GM23338 (cell line): ENCODE measurements at regions not wholly inside any gene's neighbourhood (a gene's known extent, or its start where the extent isn't known, plus 50 kb on each side); places are given as distances from the start of the nearest gene placed in this dataset.
A peak's percentile ranks its signal among the peaks of the same experiment; 100 is the strongest.

Source experiments
- ATAC-seq: fragments of 200-7000 bp; cut with Tn5 transposase; 3 replicates; pipeline ENCODE4 v1.9.1; 2020
- DNase-seq: peaks from one replicate; pipeline ENCODE4 v3.0.0-alpha.2; 2015; ENCODE audit warnings: low spot score
- H2AFZ ChIP-seq: fragments of 200-600 bp; sonication (generic); 2 replicates; pipeline ENCODE4 v1.8.0; 2016; ENCODE audit warnings: antibody characterized with exemption, mild to moderate bottlenecking, moderate library complexity
- H3F3A ChIP-seq: fragments of 200-600 bp; sonication (generic); replicated peaks from 2 replicates; pipeline ENCODE4 v1.8.0; 2017; ENCODE audit warnings: antibody characterized with exemption, mixed run types, low read depth
- H3K27ac ChIP-seq: fragments of 200-600 bp; sonication (generic); 2 replicates; pipeline ENCODE4 v1.6.1; 2016; ENCODE audit warnings: low read depth
- H3K27me3 ChIP-seq: fragments of 200-600 bp; sonication (generic); 2 replicates; pipeline ENCODE4 v1.8.0; 2016; ENCODE audit warnings: mild to moderate bottlenecking, mixed run types, moderate library complexity; ENCODE audit not compliant: insufficient read depth
- H3K36me3 ChIP-seq: fragments of 200-600 bp; sonication (generic); 2 replicates; pipeline ENCODE4 v1.8.0; 2016; ENCODE audit warnings: mild to moderate bottlenecking; ENCODE audit not compliant: insufficient read depth
- H3K4me1 ChIP-seq: fragments of 200-600 bp; sonication (generic); 2 replicates; pipeline ENCODE4 v1.8.0; 2016; ENCODE audit warnings: mild to moderate bottlenecking, moderate library complexity; ENCODE audit not compliant: insufficient read depth
- H3K4me2 ChIP-seq: fragments of 200-600 bp; sonication (generic); 2 replicates; pipeline ENCODE4 v1.7.1; 2017; ENCODE audit warnings: mixed run types
- H3K4me3 ChIP-seq: fragments of 200-600 bp; sonication (generic); 2 replicates; pipeline ENCODE4 v1.6.1; 2016; ENCODE audit warnings: mixed run types
- H3K79me2 ChIP-seq: fragments of 200-600 bp; sonication (generic); replicated peaks from 2 replicates; pipeline ENCODE4 v1.8.0; 2017; ENCODE audit warnings: mild to moderate bottlenecking; ENCODE audit not compliant: insufficient read depth
- H3K9me2 ChIP-seq: fragments of 200-600 bp; sonication (generic); 2 replicates; pipeline ENCODE4 v1.8.0; 2017; ENCODE audit not compliant: insufficient read depth
- H4K20me1 ChIP-seq: fragments of 200-600 bp; sonication (generic); replicated peaks from 2 replicates; pipeline ENCODE4 v1.8.0; 2017; ENCODE audit warnings: mild to moderate bottlenecking; ENCODE audit not compliant: insufficient read depth
- H3K27ac Mint-ChIP-seq: 2 replicates; pipeline ENCODE4 v1.8.0; 2020; ENCODE audit warnings: inconsistent platforms, mild to moderate bottlenecking, moderate library complexity, mixed read lengths
- H3K27me3 Mint-ChIP-seq: 3 replicates; pipeline ENCODE4 v1.8.0; 2022; ENCODE audit warnings: low read depth, mild to moderate bottlenecking, moderate library complexity, mixed read lengths, inconsistent platforms; ENCODE audit not compliant: insufficient read depth, poor library complexity
- H3K36me3 Mint-ChIP-seq: 3 replicates; pipeline ENCODE4 v1.8.0; 2021; ENCODE audit warnings: low read depth, mild to moderate bottlenecking, inconsistent platforms, moderate library complexity, mixed read lengths
- H3K4me1 Mint-ChIP-seq: 3 replicates; pipeline ENCODE4 v1.8.0; 2020; ENCODE audit warnings: mild to moderate bottlenecking, inconsistent platforms, mixed read lengths
- H3K4me3 Mint-ChIP-seq: 3 replicates; pipeline ENCODE4 v1.8.0; 2021; ENCODE audit warnings: moderate library complexity, mild to moderate bottlenecking, inconsistent platforms, mixed read lengths
- H3K9me3 Mint-ChIP-seq: 3 replicates; pipeline ENCODE4 v1.8.0; 2020; ENCODE audit warnings: moderate library complexity, mild to moderate bottlenecking, inconsistent platforms, mixed read lengths
- CREB1 ChIP-seq: fragments of 250-450 bp; sonication (Bioruptor Pico); IDR thresholded peaks from 2 replicates; pipeline ENCODE4 v1.5.0; 2020; ENCODE audit warnings: low read depth, mild to moderate bottlenecking, moderate library complexity
- EZH2 ChIP-seq: fragments of 200-600 bp; sonication (generic); IDR thresholded peaks from one replicate; pipeline ENCODE4 v1.8.0; 2017; ENCODE audit warnings: antibody characterized with exemption, mild to moderate bottlenecking, low read depth; ENCODE audit not compliant: unreplicated experiment
- EZH2phosphoT487 ChIP-seq: fragments of 200-600 bp; sonication (generic); IDR thresholded peaks from one replicate; pipeline ENCODE4 v1.8.1; 2018; ENCODE audit warnings: antibody characterized with exemption; ENCODE audit not compliant: unreplicated experiment
- NANOG ChIP-seq: IDR thresholded peaks from 2 replicates; pipeline ENCODE4 v1.6.1; 2016; ENCODE audit warnings: antibody characterized with exemption, borderline replicate concordance
- POLR2AphosphoS5 ChIP-seq: IDR thresholded peaks from 2 replicates; pipeline ENCODE4 v1.6.1; 2016; ENCODE audit warnings: antibody characterized with exemption, low read depth
- STAT1 ChIP-seq: IDR thresholded peaks from one replicate; pipeline ENCODE4 v1.6.1; 2016; ENCODE audit warnings: antibody characterized with exemption; ENCODE audit not compliant: unreplicated experiment
- ZNF114 ChIP-seq: fragments of 250-450 bp; sonication (Bioruptor Pico); IDR thresholded peaks from 2 replicates; pipeline ENCODE4 v1.5.0; 2020; ENCODE audit warnings: mild to moderate bottlenecking, moderate library complexity
- ZNF331 ChIP-seq: fragments of 250-450 bp; sonication (Bioruptor Pico); IDR thresholded peaks from 2 replicates; pipeline ENCODE4 v1.5.0; 2020; ENCODE audit warnings: low read depth, mild to moderate bottlenecking, moderate library complexity
- TF ChIP-seq, protein P1 (sequence below): IDR thresholded peaks from one replicate; pipeline ENCODE4 v1.6.1; 2018; ENCODE audit warnings: antibody characterized with exemption; ENCODE audit not compliant: unreplicated experiment
- TF ChIP-seq, protein P2 (sequence below): fragments of 250-450 bp; sonication (Bioruptor Pico); IDR thresholded peaks from 2 replicates; pipeline ENCODE4 v1.5.0; 2020; ENCODE audit warnings: mild to moderate bottlenecking, moderate library complexity
- TF ChIP-seq, protein P3 (sequence below): IDR thresholded peaks from 2 replicates; pipeline ENCODE4 v1.6.1; 2016; ENCODE audit warnings: antibody characterized with exemption

DNA sequence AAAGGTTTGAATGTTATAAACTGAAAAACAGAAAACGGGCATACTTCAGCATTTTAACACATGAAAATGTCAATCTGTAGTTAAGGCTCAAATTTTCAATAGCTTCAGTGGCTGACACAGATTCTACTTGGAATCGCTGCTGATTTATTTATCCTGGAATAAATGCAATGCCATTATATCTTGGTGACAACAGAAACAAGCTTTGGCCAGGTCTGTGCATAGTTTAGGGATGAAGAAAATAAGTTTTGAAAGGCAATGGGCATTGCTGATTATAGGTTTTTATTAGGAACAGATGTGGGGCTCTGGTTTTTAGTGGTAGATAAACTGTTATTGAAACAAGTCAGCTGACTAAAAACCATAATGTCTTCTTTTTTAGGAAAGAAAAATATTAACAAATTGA, 96.8 kb upstream of the SOX4 start:
- no peak overlapping the region for H3K27ac ChIP-seq
- Mint-ChIP-seq H3K4me1 (no peaks in the 10 kb centered on the region), H3K27me3 (peaks cover 10% of the 10 kb centered on the region), H3K36me3 (no peaks in the 10 kb centered on the region), H3K27ac (no peak overlapping the region), H3K9me3 (peaks cover 3% of the 10 kb centered on the region; the same call in 1 of the 3 replicates), H3K4me3 (no peak overlapping the region)
- no peak overlapping the region for H3K4me2 ChIP-seq
- H3K36me3 ChIP-seq = no peaks in the 10 kb centered on the region
- H3K4me3 ChIP-seq = no peak overlapping the region
- TF ChIP-seq NANOG = no peak
- TF ChIP-seq EZH2phosphoT487 = no peak
- TF ChIP-seq CREB1 (CRISPR knock-in tag) = no peak
- TF ChIP-seq ZNF331 (CRISPR knock-in tag) = no peak
- H3K27me3 ChIP-seq = no peaks in the 10 kb centered on the region
- H3K9me2 ChIP-seq = no peaks in the 10 kb centered on the region
- H2AFZ ChIP-seq = 0 out of 2 replicates have a peak overlapping the region, but pooled peaks have one; percentile 38
- H3F3A ChIP-seq = no peaks in the 10 kb centered on the region
- DNase-seq (no peak), ATAC-seq (no peak)
- no peaks in the 10 kb centered on the region for H3K4me1 ChIP-seq
- H4K20me1 ChIP-seq = no peaks in the 10 kb centered on the region
- no peaks in the 10 kb centered on the region for H3K79me2 ChIP-seq

- Mint-ChIP-seq H3K36me3 (no peaks in the 10 kb centered on the region), H3K9me3 (no peaks in the 10 kb centered on the region), H3K27me3 (peaks cover 3% of the 10 kb centered on the region), H3K4me1 (no peaks in the 10 kb centered on the region), H3K27ac (no peak overlapping the region), H3K4me3 (no peak overlapping the region)
- no peaks in the 10 kb centered on the region for H3K36me3 ChIP-seq
- no peak for DNase-seq
- no peaks in the 10 kb centered on the region for H3K79me2 ChIP-seq
- H3K4me1 ChIP-seq = no peaks in the 10 kb centered on the region
- H3F3A ChIP-seq = no peaks in the 10 kb centered on the region
- H3K9me2 ChIP-seq = no peaks in the 10 kb centered on the region
- peak overlapping the region; percentile 38; the same call in 1 of the 2 replicates for H2AFZ ChIP-seq
- no peak overlapping the region for H3K4me2 ChIP-seq
- no peaks in the 10 kb centered on the region for H3K27me3 ChIP-seq
- no peak overlapping the region for H3K4me3 ChIP-seq
- H4K20me1 ChIP-seq = no peaks in the 10 kb centered on the region
- no peak overlapping the region for H3K27ac ChIP-seq
- ATAC-seq = no peak
- TF ChIP-seq, protein P1, sequence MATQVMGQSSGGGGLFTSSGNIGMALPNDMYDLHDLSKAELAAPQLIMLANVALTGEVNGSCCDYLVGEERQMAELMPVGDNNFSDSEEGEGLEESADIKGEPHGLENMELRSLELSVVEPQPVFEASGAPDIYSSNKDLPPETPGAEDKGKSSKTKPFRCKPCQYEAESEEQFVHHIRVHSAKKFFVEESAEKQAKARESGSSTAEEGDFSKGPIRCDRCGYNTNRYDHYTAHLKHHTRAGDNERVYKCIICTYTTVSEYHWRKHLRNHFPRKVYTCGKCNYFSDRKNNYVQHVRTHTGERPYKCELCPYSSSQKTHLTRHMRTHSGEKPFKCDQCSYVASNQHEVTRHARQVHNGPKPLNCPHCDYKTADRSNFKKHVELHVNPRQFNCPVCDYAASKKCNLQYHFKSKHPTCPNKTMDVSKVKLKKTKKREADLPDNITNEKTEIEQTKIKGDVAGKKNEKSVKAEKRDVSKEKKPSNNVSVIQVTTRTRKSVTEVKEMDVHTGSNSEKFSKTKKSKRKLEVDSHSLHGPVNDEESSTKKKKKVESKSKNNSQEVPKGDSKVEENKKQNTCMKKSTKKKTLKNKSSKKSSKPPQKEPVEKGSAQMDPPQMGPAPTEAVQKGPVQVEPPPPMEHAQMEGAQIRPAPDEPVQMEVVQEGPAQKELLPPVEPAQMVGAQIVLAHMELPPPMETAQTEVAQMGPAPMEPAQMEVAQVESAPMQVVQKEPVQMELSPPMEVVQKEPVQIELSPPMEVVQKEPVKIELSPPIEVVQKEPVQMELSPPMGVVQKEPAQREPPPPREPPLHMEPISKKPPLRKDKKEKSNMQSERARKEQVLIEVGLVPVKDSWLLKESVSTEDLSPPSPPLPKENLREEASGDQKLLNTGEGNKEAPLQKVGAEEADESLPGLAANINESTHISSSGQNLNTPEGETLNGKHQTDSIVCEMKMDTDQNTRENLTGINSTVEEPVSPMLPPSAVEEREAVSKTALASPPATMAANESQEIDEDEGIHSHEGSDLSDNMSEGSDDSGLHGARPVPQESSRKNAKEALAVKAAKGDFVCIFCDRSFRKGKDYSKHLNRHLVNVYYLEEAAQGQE = no peak
- TF ChIP-seq EZH2phosphoT487 = no peak
- no peak for TF ChIP-seq STAT1
- no peak for TF ChIP-seq EZH2
- no peak for TF ChIP-seq ZNF114 (CRISPR knock-in tag)
- TF ChIP-seq, protein P2, sequence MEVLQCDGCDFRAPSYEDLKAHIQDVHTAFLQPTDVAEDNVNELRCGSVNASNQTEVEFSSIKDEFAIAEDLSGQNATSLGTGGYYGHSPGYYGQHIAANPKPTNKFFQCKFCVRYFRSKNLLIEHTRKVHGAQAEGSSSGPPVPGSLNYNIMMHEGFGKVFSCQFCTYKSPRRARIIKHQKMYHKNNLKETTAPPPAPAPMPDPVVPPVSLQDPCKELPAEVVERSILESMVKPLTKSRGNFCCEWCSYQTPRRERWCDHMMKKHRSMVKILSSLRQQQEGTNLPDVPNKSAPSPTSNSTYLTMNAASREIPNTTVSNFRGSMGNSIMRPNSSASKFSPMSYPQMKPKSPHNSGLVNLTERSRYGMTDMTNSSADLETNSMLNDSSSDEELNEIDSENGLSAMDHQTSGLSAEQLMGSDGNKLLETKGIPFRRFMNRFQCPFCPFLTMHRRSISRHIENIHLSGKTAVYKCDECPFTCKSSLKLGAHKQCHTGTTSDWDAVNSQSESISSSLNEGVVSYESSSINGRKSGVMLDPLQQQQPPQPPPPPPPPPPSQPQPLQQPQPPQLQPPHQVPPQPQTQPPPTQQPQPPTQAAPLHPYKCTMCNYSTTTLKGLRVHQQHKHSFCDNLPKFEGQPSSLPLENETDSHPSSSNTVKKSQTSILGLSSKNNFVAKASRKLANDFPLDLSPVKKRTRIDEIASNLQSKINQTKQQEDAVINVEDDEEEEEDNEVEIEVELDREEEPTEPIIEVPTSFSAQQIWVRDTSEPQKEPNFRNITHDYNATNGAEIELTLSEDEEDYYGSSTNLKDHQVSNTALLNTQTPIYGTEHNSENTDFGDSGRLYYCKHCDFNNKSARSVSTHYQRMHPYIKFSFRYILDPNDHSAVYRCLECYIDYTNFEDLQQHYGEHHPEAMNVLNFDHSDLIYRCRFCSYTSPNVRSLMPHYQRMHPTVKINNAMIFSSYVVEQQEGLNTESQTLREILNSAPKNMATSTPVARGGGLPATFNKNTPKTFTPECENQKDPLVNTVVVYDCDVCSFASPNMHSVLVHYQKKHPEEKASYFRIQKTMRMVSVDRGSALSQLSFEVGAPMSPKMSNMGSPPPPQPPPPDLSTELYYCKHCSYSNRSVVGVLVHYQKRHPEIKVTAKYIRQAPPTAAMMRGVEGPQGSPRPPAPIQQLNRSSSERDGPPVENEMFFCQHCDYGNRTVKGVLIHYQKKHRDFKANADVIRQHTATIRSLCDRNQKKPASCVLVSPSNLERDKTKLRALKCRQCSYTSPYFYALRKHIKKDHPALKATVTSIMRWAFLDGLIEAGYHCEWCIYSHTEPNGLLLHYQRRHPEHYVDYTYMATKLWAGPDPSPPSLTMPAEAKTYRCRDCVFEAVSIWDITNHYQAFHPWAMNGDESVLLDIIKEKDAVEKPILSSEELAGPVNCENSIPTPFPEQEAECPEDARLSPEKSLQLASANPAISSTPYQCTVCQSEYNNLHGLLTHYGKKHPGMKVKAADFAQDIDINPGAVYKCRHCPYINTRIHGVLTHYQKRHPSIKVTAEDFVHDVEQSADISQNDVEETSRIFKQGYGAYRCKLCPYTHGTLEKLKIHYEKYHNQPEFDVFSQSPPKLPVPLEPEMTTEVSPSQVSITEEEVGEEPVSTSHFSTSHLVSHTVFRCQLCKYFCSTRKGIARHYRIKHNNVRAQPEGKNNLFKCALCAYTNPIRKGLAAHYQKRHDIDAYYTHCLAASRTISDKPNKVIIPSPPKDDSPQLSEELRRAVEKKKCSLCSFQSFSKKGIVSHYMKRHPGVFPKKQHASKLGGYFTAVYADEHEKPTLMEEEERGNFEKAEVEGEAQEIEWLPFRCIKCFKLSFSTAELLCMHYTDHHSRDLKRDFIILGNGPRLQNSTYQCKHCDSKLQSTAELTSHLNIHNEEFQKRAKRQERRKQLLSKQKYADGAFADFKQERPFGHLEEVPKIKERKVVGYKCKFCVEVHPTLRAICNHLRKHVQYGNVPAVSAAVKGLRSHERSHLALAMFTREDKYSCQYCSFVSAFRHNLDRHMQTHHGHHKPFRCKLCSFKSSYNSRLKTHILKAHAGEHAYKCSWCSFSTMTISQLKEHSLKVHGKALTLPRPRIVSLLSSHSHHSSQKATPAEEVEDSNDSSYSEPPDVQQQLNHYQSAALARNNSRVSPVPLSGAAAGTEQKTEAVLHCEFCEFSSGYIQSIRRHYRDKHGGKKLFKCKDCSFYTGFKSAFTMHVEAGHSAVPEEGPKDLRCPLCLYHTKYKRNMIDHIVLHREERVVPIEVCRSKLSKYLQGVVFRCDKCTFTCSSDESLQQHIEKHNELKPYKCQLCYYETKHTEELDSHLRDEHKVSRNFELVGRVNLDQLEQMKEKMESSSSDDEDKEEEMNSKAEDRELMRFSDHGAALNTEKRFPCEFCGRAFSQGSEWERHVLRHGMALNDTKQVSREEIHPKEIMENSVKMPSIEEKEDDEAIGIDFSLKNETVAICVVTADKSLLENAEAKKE = no peak
- TF ChIP-seq POLR2AphosphoS5 = no peak
- TF ChIP-seq, protein P3, sequence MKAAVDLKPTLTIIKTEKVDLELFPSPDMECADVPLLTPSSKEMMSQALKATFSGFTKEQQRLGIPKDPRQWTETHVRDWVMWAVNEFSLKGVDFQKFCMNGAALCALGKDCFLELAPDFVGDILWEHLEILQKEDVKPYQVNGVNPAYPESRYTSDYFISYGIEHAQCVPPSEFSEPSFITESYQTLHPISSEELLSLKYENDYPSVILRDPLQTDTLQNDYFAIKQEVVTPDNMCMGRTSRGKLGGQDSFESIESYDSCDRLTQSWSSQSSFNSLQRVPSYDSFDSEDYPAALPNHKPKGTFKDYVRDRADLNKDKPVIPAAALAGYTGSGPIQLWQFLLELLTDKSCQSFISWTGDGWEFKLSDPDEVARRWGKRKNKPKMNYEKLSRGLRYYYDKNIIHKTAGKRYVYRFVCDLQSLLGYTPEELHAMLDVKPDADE = no peak
- TF ChIP-seq ZNF331 (CRISPR knock-in tag) = no peak
- no peak for TF ChIP-seq CREB1 (CRISPR knock-in tag)
Measured at GRCh38 chr6:21500314-21501020, 93.1 kb upstream of the SOX4 start.
